Adrenal gland (tissue), 9 donors: ENCODE measurements at regions not wholly inside any gene's neighbourhood (a gene's known extent, or its start where the extent isn't known, plus 50 kb on each side); places are given as distances from the start of the nearest gene placed in this dataset.

Source experiments
- DNase-seq, 7 donors: peaks; one replicate each; pipeline ENCODE4 v3.0.0-alpha.2; 2019 to 2020
- H3K27ac ChIP-seq, 5 donors: fragments of 200-600 bp; sonication (generic) in 4 of 5; 1 replicate in 3 of 5; 2 replicates in 2 of 5; pipeline versions ENCODE4 v1.5.1 to v1.8.0; 2016 to 2020; ENCODE audit warnings: mild to moderate bottlenecking in 1 of 5
- H3K27me3 ChIP-seq: fragments of 200-600 bp; 2 replicates; pipeline ENCODE4 v1.8.0; 2021
- H3K36me3 ChIP-seq, 2 donors: fragments of 200-600 bp; replicated peaks in 1 of 2; 1 replicate in 1 of 2; 2 replicates in 1 of 2; pipeline versions ENCODE4 v1.5.1 to v1.8.0; 2018 to 2022
- H3K4me1 ChIP-seq, 2 donors: fragments of 200-600 bp; replicated peaks in 1 of 2; 1 replicate in 1 of 2; 2 replicates in 1 of 2; pipeline versions ENCODE4 v1.5.1 to v1.8.0; 2018 to 2021
- H3K4me3 ChIP-seq, 4 donors: fragments of 200-600 bp; sonication (generic) in 3 of 4; one replicate each; pipeline ENCODE4 v1.5.1; 2016 to 2018
- H3K9me3 ChIP-seq, 3 donors: fragments of 200-600 bp; sonication (generic) in 1 of 3; replicated peaks in 1 of 3; 1 replicate in 2 of 3; 2 replicates in 1 of 3; pipeline versions ENCODE4 v1.5.1 to v1.8.0; 2016 to 2021
- CTCF ChIP-seq, 6 experiments: fragments of 450-650 bp in 4 of 6; fragments of 200-600 bp in 2 of 6; sonication (generic) in 1 of 6; IDR thresholded peaks; 1 replicate in 5 of 6; 2 replicates in 1 of 6; pipeline versions ENCODE4 v1.5.1 to v1.8.0; 2016 to 2021; ENCODE audit warnings: antibody characterized with exemption in 6 of 6, mild to moderate bottlenecking in 2 of 6, moderate library complexity in 1 of 6
- POLR2A ChIP-seq, 2 donors: fragments of 450-650 bp; IDR thresholded peaks; one replicate each; pipeline ENCODE4 v1.6.1; 2017; ENCODE audit warnings: antibody characterized with exemption in 2 of 2, mild to moderate bottlenecking in 2 of 2, moderate library complexity in 1 of 2
- WGBS, 4 donors: extraction: QIAGEN DNeasy Blood & Tissue Kit in 2 of 4; methylation state at CpG; one replicate each; pipeline versions ENCODE4 v1.1.5 to v1.1.7; 2013 to 2017; 5-methylcytosine and 5-hydroxymethylcytosine counted together
- intact Hi-C, 2 donors: fragments of 100-400 bp; cut with DNase I; formaldehyde crosslinking; loops; one replicate each; pipeline versions ENCODE4 v1.14.1 to v1.15.0; 2022 to 2023
- donor health status: healthy with polysubstance abuse.
- donor health status: Bipolar disorder and iron deficiency.
- donor health status: DM: yes; HTN: yes; CAD: no.
- donor health status: DM: no; HTN: no; CAD: no.
- donor health status: DM: no; HTN: no; CAD: no.

DNA sequence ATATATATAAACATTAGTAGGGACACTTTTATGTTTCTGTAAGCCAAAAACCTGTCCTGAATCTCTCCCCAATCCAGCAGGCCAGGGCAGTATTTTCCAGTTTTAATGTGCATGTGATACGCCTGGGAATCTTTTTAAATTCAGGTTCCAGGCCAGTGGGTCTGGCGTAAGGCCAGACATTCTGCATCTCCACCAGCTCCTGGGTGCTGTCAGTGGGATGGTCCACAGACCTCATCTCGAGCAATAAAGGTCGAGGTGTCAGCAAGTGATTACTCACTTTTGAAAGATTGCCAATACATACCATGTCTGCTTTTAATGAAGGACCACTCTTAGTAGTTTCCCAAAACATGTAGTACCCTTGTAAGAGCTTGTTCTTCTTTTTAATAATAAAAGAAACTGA, 189.9 kb upstream of the SH3BP4 start:
- intact Hi-C loops: no loop called here
- Histone ChIP-seq H3K9me3 (peaks cover 0 to 4% (median 0%) of the 10 kb centered on the region in 3 donors), H3K4me3 (no peak overlapping the region), H3K27ac (no peak overlapping the region), H3K4me1 (no peaks in the 10 kb centered on the region), H3K27me3 (no peaks in the 10 kb centered on the region), H3K36me3 (no peaks in the 10 kb centered on the region)
- WGBS, 4 donors: 48 to 70% (median 67%) methylated on average over 4 of the region's 4 CpGs
- DNase-seq: no peak
- TF ChIP-seq CTCF (IDR thresholded peaks at IDR 0.05) (no peak), POLR2A (IDR thresholded peaks at IDR 0.05) (no peak)

GRCh38 chr2:234754126-234754525, 197.7 kb upstream of the SH3BP4 start:
- Histone ChIP-seq H3K36me3 (no peaks in the 10 kb centered on the region), H3K27ac (no peak overlapping the region), H3K27me3 (no peaks in the 10 kb centered on the region), H3K9me3 (no peaks in the 10 kb centered on the region), H3K4me3 (no peak overlapping the region), H3K4me1 (no peaks in the 10 kb centered on the region)
- no peak for DNase-seq
- intact Hi-C loops: no loop called here
- TF ChIP-seq POLR2A (IDR thresholded peaks at IDR 0.05) (no peak), CTCF (IDR thresholded peaks at IDR 0.05) (no peak)
- WGBS, 4 donors: 82 to 89% (median 86%) methylated on average over 8 of the region's 8 CpGs

GRCh38 chr2:234753701-234754100, 198.1 kb upstream of the SH3BP4 start:
- H3K9me3 ChIP-seq: no peaks in the 10 kb centered on the region
- TF ChIP-seq CTCF (IDR thresholded peaks at IDR 0.05) (no peak), POLR2A (IDR thresholded peaks at IDR 0.05) (no peak)
- intact Hi-C loops: no loop called here
- no peak for DNase-seq
- 70 to 81% (median 79%) methylated on average over 4 of the region's 4 CpGs for WGBS, 4 donors
- H3K4me3 ChIP-seq: no peak overlapping the region
- no peaks in the 10 kb centered on the region for H3K36me3 ChIP-seq
- no peaks in the 10 kb centered on the region for H3K27me3 ChIP-seq
- no peak overlapping the region for H3K27ac ChIP-seq
- no peaks in the 10 kb centered on the region for H3K4me1 ChIP-seq

DNA sequence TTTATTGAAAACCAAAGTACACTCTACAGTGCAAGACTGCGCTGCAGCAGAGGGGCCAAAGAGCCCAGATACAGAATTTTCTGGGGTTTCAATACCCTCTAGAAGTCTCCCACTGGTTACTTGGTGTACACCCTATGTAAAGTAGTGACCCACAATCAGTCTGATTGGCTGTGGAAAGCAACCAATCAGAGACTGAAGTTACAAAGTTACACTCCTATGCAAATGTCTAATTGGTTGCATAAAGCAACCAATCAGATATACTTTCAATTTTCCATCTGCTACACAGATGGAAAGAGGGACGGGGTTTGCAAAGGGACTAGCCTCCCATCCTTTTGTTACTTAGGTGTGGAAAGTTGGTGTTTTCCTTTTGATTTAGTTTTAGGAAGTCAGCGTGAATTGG, 198.9 kb upstream of the SH3BP4 start:
- intact Hi-C loops: no loop called here
- no peaks in the 10 kb centered on the region for H3K27me3 ChIP-seq
- no peak for TF ChIP-seq POLR2A (IDR thresholded peaks at IDR 0.05)
- no peak for TF ChIP-seq CTCF (IDR thresholded peaks at IDR 0.05)
- H3K27ac ChIP-seq: no peak overlapping the region
- no peaks in the 10 kb centered on the region for H3K36me3 ChIP-seq
- H3K9me3 ChIP-seq: no peaks in the 10 kb centered on the region
- no peak for DNase-seq
- no peaks in the 10 kb centered on the region for H3K4me1 ChIP-seq
- WGBS, 4 donors: 90 to 100% (median 93%) methylated on average over 3 of the region's 3 CpGs
- no peak overlapping the region for H3K4me3 ChIP-seq
